Muscle of arm (tissue), 1 donor: ENCODE measurements at regions not wholly inside any gene's neighbourhood (a gene's known extent, or its start where the extent isn't known, plus 50 kb on each side); places are given as distances from the start of the nearest gene placed in this dataset.
"Not testable (repeated sequence)": the region's sequence is repeated elsewhere in the genome, so short reads cannot be mapped to it uniquely, and the experiment has no call there.

Experiments used
- DNase-seq: peaks from one replicate; pipeline ENCODE4 v3.0.0-alpha.2; 2013

- DNase-seq, result no peak
Observed at GRCh38 chr16:10232757-10233156, 50.5 kb upstream of the GRIN2A start.

DNA sequence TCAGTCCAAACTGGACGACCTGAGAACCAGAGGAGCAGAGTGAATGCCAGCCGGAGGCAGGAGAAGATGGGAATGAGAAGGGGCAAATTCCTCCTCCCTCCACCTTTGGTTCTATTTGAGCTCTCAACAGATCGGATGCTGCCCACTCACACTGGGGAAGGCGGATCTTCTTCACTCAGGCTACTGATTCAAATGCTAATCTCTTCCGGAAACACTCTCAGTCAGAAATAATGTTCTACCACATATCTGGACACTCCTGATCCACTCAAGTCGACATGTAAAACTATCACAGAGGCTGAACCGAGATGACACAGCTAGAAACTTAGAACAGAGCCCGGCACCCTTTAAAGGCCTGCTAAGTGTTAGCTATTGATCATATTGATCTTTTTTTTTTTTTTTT, 57.4 kb upstream of the GRIN2A start:
- no peak for DNase-seq

GRCh38 chr16:10240854-10241613, 58.8 kb upstream of the GRIN2A start:
- DNase-seq, result no peak

DNA sequence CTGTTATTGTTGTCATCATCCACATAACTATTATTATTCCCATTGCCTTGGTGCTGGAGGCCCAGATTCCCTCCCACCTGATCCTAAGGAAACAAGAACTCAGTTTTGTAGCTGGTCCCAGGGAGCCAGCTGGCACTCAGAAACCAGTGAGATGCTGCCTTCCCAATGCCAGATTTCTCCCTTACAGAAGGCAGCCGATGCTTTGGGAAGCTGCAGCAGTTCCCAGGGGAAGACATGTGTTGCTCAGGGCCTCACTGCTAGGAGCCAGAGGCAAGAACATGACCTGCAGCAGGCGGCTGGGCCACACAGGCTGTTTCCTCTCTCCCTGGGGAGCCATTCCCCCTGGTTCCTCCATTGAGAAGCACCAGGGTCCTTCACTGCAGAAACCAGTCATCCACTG, 59.9 kb upstream of the GRIN2A start:
- DNase-seq, result no peak

DNA sequence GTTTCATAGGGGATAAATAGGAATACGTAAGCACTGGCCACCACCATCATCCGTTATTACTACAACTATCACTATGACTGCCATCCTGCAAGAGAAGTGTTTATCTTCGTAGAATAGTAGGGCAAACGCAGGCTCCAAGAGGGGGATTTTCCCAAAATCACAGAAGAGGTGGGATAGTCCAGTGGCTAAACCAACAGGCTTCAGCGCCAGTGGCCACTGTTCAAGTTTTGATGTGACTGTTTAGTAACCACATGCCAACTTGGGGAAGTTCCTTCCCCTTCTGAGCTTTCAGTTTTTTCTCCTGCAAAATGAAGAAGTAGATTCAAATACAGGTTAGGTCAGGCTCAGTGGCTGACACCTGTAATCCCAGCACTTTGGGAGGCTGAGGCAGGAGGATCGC, 60.7 kb upstream of the GRIN2A start:
- DNase-seq, result no peak

DNA sequence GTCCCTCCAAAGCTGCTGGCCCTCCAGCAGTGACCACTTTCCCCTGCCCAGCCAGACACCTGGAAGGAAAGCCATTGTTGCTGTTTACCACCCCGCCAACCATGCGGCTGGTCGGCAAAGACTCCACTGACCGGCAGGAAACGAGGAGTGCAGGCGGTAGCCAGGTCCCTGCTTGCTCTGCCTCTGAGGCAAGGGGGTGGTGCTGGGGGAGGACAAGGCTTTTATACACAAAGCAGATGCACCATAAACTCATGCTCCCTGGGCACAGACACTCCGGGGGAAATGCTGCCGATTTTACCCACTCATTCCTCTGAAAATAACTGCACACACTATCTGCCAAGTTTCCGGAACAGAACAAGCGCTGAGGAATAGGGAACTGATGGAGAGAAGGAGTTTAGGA, 62.8 kb upstream of the GRIN2A start:
- DNase-seq, result no peak

GRCh38 chr16:10250137-10250828, 68.1 kb upstream of the GRIN2A start:
- no peak for DNase-seq

- DNase-seq, result no peak
Observed at GRCh38 chr16:10252155-10252554, 69.9 kb upstream of the GRIN2A start.

DNA sequence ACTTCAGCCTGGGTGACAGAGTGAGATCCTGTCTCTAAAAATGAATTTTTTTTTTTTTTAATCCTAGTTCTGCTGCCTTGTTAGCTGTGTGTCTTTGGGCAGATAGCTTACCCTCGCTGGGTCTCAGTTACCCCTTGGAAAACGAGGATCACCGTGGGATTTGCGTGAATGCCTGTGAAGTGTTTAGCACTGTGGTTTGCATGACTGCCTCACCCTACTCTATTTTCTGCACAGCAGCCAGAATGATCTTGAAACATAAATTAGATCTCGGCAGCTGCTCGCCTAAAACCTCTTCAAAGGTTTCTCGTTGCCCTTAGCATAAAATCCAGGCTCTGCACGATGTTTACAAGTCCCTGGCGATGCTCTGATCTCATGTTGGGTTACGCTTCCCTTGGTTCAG, 71.2 kb upstream of the GRIN2A start:
- no peak for DNase-seq

GRCh38 chr16:10255728-10256127, 73.5 kb upstream of the GRIN2A start:
- no peak for DNase-seq

DNA sequence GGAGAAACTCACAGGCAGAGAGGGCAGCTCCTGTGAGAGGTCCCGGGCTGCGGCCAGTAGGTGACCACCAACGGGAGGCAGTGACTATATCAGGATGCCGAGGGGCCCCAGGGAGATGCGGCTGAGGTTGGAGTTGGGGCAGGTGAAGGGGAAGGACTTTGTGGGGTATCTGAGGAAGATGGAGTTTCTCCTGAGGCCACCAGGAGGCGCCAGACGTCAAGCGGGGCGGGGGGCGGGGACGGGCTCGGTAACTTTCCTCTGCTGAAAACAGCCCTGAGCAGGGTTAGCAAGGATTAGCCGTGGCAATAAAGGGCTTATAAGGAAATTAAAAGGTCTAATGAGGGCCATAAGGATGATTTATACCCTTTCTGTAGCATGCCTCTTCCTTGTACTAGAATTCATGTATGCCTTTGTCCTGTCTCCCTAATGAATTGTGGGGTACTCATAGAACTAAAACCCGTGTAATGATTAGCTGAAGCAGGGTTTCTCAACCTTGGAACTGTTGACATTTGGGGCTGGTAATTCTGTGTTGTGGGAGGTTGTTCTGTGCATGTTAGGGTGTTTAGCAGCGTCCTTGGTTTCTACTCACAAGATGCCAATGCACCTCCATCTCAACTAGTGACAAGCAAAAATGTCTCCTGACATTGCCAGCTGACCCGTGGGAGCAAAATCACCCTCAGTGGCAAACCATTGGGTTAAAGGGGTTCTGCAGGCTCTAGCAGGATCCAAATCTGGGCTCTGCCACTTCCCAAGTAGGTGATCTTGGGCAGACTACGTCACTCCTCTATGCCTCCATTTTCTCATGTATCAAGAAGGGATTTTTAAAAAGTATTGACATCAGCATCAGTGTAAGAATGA, 74.8 kb upstream of the GRIN2A start:
- peak; percentile 28 for DNase-seq

DNA sequence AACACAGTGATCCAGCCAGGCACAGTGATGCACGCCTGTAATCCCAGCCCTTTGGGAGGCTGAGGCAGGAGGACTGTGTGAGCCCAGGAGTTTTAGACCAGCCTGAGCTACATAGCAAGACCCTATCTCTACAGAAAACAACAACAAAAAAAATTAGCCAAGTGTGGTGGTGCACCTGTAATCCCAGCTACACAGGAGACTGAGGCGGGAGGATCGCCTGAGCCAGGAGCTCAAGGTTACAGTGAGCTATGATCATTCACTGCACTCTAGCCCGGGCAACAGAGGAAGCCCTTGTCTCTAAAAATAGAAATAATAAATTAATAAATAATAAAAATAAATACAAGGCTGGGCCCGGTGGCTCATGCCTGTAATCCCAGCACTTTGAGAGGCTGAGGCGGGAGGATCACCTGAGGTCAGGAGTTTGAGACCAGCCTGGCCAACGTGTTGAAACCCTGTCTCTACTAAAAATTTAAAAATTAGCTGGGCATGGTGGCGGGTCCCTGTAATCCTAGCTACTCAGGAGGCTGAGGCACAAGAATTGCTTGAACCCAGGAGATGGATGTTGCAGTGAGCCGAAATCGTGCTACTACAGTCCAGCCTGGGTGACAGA, 75.5 kb upstream of the GRIN2A start:
- not testable (repeated sequence) for DNase-seq

GRCh38 chr16:10258930-10259603, 76.8 kb upstream of the GRIN2A start:
- DNase-seq, result not testable (repeated sequence)

- no peak for DNase-seq
Observed at GRCh38 chr16:10261077-10261476, 78.8 kb upstream of the GRIN2A start.

- not testable (repeated sequence) for DNase-seq
Observed at GRCh38 chr16:10261526-10261925, 79.3 kb upstream of the GRIN2A start.

GRCh38 chr16:10262377-10263132, 80.3 kb upstream of the GRIN2A start:
- DNase-seq, result no peak

DNA sequence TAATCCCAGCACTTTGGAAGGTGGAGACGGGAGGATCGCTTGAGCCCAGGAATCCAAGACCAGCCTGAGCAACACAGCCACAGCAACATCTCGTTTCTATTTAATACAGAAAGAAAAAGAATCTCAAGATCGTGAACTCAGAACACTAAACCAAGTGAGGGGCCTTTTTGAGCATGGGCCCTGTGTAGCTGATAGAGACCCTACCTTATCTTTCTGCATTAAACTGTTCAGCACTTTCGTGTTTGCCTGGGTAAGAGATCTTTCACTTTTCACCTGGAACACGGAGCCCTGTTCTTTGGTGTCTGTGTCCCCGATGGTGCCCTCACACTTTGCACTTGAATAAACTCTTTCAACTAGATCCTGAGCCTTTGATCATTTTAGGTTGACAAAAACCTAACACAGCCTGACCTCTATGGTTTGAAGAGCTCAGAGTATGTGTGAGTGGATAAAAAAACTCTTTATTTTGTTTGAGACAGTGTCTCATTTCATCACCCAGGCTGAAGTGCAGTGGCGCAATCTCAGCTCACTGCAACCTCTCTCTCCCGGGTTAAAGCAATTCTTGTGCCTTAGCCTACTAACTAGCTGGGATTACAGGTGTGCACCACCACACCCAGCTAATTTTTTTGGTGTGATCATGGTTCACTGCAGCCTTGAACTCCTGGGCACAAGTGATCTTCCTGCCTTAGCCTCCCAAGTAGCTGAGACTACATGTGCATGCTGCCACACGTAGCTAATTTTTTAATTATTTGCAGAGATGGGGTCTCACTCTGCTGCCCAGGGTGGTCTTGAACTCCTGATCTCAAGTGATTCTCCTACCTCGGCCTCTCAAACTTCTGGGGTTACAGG, 83.8 kb upstream of the GRIN2A start:
- DNase-seq, result no peak

GRCh38 chr16:10266809-10267208, 84.6 kb upstream of the GRIN2A start:
- DNase-seq, result no peak

DNA sequence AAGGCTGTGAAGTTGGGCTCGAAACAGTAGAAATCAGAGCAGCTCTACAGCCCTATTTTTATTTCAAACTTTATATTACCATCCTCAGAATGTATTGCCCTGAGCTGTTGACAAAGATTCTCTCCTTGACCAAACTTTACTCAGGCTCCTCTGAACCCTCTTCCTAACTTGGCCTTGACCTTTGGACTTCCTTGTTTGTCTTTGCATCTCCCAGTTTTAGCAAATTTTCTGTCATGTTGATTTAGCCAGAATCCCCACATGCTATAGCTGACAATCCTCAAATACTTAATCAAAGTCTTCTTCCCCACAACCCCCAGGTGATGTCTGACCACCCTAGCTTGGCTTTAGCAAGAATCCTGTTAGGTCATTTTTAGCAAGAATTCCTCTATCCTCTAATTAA, 87.4 kb upstream of the GRIN2A start:
- no peak for DNase-seq
